Transverse colon (tissue), 3 donors: ENCODE measurements at regions not wholly inside any gene's neighbourhood (a gene's known extent, or its start where the extent isn't known, plus 50 kb on each side); places are given as distances from the start of the nearest gene placed in this dataset.

Experiments used
- CTCF ChIP-seq, 5 experiments: fragments of 200-600 bp in 3 of 5; fragments of 450-650 bp in 2 of 5; sonication (generic) in 3 of 5; IDR thresholded peaks; 1 replicate in 2 of 5; 2 replicates in 3 of 5; pipeline ENCODE4 v1.5.1; 2016 to 2017; ENCODE audit warnings: antibody characterized with exemption in 5 of 5, inconsistent platforms in 3 of 5, mild to moderate bottlenecking in 2 of 5, moderate library complexity in 1 of 5
- POLR2A ChIP-seq: fragments of 450-650 bp; IDR thresholded peaks from one replicate; pipeline ENCODE4 v1.6.1; 2016; ENCODE audit warnings: antibody characterized with exemption, mild to moderate bottlenecking, moderate library complexity

GRCh38 chr5:2684606-2685005, 66.9 kb downstream of the IRX2 start:
- TF ChIP-seq POLR2A: no peak
- no peak for TF ChIP-seq CTCF (IDR thresholded peaks at IDR 0.05)
